ENCODE measurements at regions not wholly inside any gene's neighbourhood (a gene's known extent, or its start where the extent isn't known, plus 50 kb on each side); places are given as distances from the start of the nearest gene placed in this dataset.

DNA sequence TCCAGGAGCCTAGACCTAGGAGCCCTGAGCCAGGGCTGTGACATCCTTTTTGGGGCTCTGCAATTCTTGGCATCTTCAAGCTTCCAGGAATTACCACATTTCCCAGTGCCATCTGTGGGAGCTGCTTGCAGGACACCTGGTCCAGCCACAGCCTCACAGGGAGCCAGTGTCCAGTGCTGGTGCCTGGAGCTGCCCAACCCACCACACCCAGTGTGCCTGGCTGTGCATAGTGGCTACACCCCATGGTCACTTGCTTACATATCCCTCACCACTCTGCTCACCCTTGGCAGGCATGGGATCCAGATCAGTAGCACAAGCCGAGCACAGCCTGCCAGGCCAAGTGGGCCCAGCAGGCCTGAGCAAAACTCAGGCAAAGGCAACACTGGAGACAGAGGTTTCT lies 2151.4 kb upstream of the PCDH20 start (continued):
- no peak for TF ChIP-seq ZNF121 (CRISPR knock-in tag; IDR thresholded peaks at IDR 0.05)

DNA sequence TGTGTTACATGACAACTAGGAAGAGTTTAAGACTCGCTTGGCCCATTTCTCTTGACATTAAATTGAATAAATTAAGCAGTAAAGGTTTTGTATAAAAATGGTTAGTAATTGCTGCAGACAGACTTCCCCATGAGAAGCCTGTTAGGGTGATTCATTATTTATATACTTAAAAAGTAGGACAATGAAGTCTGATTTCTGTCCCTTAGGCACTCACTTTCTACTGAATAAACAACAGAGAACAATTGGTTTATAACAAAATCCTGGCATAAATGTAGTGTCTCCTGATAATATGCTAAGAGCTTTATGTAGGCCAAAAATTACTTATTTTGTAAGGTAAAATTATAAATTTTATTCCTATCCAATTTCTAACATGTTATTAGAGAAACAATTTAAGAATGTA lies 2138.5 kb upstream of the PCDH20 start:
- Mint-ChIP-seq H3K9me3 (peaks cover 22% of the 10 kb centered on the region), H3K27ac (no peak overlapping the region), H3K4me1 (peaks cover 12% of the 10 kb centered on the region), H3K4me3 (no peak overlapping the region), H3K36me3 (no peaks in the 10 kb centered on the region), H3K27me3 (ENCODE audit: low read depth) (no peaks in the 10 kb centered on the region)
- POLR2A ChIA-PET: no interaction called here
- DNase-seq (ENCODE audit: low spot score) (no peak), ATAC-seq (no peak)
- TF ChIP-seq NFE2L1 (CRISPR knock-in tag; IDR thresholded peaks at IDR 0.05): no peak
- TF ChIP-seq, protein P1, sequence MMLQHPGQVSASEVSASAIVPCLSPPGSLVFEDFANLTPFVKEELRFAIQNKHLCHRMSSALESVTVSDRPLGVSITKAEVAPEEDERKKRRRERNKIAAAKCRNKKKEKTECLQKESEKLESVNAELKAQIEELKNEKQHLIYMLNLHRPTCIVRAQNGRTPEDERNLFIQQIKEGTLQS (CRISPR knock-in tag; conservative IDR thresholded peaks at IDR 0.05): no peak
- TF ChIP-seq, protein P2, sequence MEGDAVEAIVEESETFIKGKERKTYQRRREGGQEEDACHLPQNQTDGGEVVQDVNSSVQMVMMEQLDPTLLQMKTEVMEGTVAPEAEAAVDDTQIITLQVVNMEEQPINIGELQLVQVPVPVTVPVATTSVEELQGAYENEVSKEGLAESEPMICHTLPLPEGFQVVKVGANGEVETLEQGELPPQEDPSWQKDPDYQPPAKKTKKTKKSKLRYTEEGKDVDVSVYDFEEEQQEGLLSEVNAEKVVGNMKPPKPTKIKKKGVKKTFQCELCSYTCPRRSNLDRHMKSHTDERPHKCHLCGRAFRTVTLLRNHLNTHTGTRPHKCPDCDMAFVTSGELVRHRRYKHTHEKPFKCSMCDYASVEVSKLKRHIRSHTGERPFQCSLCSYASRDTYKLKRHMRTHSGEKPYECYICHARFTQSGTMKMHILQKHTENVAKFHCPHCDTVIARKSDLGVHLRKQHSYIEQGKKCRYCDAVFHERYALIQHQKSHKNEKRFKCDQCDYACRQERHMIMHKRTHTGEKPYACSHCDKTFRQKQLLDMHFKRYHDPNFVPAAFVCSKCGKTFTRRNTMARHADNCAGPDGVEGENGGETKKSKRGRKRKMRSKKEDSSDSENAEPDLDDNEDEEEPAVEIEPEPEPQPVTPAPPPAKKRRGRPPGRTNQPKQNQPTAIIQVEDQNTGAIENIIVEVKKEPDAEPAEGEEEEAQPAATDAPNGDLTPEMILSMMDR (IDR thresholded peaks at IDR 0.05): no peak
- CTCF ChIA-PET: no interaction called here

DNA sequence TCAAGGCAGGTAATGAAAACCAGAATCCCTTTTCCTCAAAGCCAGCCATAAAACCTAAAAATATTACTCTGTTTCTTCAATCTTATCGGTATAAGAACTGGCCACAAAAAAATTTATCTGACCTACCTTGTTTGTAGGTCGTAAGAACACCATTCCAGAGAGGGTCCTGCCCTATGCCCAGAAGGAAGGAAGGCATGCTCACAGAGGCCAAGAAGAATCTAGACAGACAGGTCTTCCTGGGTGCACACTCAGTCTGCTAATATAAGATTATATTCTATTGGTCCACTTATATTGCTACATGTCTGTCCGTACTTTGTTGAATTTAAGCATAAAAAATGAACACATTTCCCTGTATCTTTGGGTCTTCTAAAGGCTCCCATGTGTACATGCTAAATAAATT lies 2136.1 kb upstream of the PCDH20 start:
- TF ChIP-seq, protein P3, sequence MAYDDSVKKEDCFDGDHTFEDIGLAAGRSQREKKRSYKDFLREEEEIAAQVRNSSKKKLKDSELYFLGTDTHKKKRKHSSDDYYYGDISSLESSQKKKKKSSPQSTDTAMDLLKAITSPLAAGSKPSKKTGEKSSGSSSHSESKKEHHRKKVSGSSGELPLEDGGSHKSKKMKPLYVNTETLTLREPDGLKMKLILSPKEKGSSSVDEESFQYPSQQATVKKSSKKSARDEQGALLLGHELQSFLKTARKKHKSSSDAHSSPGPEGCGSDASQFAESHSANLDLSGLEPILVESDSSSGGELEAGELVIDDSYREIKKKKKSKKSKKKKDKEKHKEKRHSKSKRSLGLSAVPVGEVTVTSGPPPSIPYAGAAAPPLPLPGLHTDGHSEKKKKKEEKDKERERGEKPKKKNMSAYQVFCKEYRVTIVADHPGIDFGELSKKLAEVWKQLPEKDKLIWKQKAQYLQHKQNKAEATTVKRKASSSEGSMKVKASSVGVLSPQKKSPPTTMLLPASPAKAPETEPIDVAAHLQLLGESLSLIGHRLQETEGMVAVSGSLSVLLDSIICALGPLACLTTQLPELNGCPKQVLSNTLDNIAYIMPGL (CRISPR knock-in tag; IDR thresholded peaks at IDR 0.05): no peak
- H3K4me1 Mint-ChIP-seq: peaks cover 8% of the 10 kb centered on the region
- CTCF ChIA-PET: no interaction called here
- DNase-seq (ENCODE audit: low spot score): no peak
- no peaks in the 10 kb centered on the region for H3K27me3 Mint-ChIP-seq (ENCODE audit: low read depth)
- H3K4me3 Mint-ChIP-seq: no peak overlapping the region
- peaks cover 9% of the 10 kb centered on the region; the same call in 1 of the 2 replicates for H3K9me3 Mint-ChIP-seq
- ATAC-seq: no peak
- POLR2A ChIA-PET: no interaction called here
- no peak overlapping the region for H3K27ac Mint-ChIP-seq
- no peaks in the 10 kb centered on the region for H3K36me3 Mint-ChIP-seq

DNA sequence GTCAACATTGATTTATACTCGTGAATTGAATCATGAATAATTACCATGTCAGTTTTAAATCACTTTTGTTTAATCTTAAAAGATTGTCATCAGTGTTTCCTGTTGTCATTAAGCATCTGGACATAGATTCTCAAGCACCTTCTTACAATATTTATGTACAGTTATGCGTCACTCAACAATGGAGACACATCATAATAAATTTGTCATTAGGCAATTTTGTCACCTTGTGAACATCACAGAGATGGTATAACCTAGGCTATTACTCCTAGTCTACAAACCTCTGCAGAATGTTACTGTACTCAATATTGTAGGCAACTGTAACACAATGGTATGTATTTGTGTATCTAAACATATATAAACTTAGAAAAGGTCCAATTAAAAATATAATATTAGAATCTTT lies 2130.9 kb upstream of the PCDH20 start:
- Mint-ChIP-seq H3K4me1 (peaks cover 8% of the 10 kb centered on the region), H3K4me3 (no peak overlapping the region), H3K36me3 (no peaks in the 10 kb centered on the region), H3K27ac (no peak overlapping the region), H3K9me3 (0 out of 2 replicates have a peak, but pooled peaks cover 3% of the 10 kb centered on the region), H3K27me3 (ENCODE audit: low read depth) (peaks cover 40% of the 10 kb centered on the region)
- POLR2A ChIA-PET: no interaction called here
- ATAC-seq (no peak), DNase-seq (ENCODE audit: low spot score) (no peak)
- TF ChIP-seq NR3C1 (CRISPR knock-in tag; conservative IDR thresholded peaks at IDR 0.05; ENCODE audit: low read depth): no peak
- no peak for TF ChIP-seq JAZF1 (CRISPR knock-in tag; IDR thresholded peaks at IDR 0.05)
- TF ChIP-seq ELF4 (CRISPR knock-in tag; IDR thresholded peaks at IDR 0.05; ENCODE audit: low read depth): no peak
- TF ChIP-seq, protein P4, sequence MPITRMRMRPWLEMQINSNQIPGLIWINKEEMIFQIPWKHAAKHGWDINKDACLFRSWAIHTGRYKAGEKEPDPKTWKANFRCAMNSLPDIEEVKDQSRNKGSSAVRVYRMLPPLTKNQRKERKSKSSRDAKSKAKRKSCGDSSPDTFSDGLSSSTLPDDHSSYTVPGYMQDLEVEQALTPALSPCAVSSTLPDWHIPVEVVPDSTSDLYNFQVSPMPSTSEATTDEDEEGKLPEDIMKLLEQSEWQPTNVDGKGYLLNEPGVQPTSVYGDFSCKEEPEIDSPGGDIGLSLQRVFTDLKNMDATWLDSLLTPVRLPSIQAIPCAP (CRISPR knock-in tag; IDR thresholded peaks at IDR 0.05): no peak
- TF ChIP-seq, protein P5, sequence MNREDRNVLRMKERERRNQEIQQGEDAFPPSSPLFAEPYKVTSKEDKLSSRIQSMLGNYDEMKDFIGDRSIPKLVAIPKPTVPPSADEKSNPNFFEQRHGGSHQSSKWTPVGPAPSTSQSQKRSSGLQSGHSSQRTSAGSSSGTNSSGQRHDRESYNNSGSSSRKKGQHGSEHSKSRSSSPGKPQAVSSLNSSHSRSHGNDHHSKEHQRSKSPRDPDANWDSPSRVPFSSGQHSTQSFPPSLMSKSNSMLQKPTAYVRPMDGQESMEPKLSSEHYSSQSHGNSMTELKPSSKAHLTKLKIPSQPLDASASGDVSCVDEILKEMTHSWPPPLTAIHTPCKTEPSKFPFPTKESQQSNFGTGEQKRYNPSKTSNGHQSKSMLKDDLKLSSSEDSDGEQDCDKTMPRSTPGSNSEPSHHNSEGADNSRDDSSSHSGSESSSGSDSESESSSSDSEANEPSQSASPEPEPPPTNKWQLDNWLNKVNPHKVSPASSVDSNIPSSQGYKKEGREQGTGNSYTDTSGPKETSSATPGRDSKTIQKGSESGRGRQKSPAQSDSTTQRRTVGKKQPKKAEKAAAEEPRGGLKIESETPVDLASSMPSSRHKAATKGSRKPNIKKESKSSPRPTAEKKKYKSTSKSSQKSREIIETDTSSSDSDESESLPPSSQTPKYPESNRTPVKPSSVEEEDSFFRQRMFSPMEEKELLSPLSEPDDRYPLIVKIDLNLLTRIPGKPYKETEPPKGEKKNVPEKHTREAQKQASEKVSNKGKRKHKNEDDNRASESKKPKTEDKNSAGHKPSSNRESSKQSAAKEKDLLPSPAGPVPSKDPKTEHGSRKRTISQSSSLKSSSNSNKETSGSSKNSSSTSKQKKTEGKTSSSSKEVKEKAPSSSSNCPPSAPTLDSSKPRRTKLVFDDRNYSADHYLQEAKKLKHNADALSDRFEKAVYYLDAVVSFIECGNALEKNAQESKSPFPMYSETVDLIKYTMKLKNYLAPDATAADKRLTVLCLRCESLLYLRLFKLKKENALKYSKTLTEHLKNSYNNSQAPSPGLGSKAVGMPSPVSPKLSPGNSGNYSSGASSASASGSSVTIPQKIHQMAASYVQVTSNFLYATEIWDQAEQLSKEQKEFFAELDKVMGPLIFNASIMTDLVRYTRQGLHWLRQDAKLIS (CRISPR knock-in tag; IDR thresholded peaks at IDR 0.05; ENCODE audit: borderline replicate concordance): no peak
- CTCF ChIA-PET: no interaction called here
